HG02763 (cell line): ENCODE measurements at regions not wholly inside any gene's neighbourhood (a gene's known extent, or its start where the extent isn't known, plus 50 kb on each side); places are given as distances from the start of the nearest gene placed in this dataset.

Experiments used
- ATAC-seq: cut with Tn5 transposase; IDR thresholded peaks from one replicate; pipeline ENCODE4 v1.9.1; 2021; ENCODE audit warnings: mild to moderate bottlenecking, moderate library complexity; ENCODE audit not compliant: unreplicated experiment

DNA sequence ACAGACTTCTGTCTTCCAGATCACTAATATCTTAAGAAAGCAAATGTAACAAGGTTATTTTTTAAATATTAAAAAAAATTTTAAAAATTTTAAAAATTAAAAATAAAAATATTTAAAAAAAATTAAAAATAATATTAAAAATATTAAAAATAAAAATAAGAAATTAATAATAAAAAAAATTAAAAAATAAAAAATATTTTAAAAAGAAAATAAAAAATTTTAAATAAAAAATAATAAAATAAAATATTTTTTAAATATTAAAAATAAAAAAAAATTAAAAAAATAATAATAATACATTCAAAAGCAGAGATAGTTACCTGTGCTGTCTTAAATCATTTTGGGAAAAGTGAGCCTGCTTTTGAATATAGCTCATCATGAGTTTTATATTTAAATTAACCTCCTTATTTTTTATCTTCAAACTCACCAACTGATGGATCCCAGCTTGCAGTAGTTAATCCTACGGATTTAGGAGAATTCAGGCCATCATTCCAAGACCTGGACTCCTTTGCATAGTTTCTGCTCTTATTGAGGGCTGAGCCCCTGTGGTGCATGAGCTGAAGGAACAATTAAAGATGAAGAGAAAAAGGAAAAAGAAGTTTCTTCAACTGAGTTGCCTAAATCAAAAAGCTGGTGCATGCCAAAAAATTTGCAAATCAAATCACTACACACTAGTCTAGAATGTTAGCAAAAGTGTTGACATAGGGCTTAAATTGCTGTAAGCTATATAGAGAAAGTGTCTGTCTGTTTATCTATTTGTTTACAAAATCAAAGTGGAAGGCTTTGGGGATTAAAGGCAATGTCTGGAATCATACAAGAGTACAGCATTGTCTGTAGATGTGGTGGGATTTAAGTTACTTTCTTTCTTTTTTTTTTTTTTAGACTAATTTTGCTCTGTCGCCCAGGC, 50.5 kb upstream of the ZNF438 start:
- ATAC-seq = no peak

DNA sequence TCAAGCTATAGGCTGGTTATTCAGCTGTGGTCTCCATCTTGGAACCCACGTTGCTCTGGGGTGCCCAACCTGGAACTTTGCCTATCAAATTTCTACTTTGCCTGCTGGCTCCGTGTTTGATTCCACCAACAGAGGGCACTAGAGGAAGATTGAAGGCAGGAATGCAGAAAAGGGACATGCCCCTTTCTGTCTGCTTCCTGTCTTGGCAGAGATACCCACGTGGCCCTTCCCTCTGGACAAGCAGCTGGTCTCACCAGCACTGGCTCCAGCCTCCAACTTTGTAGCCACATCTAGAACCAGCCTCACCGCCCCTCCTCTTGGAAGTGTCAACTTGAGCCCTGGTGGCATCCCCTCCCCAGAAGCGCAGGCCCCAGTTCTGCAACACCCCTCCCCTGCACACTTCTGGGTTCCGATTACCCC, 52.1 kb upstream of the ZNF438 start:
- no peak for ATAC-seq

DNA sequence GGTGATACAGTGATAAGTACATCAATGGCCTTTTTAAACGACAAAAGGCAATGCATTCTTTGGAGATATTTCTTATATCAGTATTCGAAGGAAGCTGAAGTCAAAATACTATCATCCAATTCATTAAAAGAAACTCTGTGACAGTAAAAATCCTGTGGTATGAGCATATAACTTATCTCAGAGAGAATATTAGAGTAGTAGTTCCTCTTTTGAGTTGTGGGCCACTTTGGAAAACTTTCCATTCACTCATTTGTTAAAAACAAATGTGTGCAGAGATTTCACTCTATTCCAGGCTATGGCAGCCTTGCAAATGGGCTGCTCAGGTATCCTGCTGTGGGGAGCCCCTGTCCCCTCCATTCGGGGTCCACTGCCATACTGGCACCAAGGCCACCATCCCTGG, 55.3 kb upstream of the ZNF438 start:
- no peak for ATAC-seq

DNA sequence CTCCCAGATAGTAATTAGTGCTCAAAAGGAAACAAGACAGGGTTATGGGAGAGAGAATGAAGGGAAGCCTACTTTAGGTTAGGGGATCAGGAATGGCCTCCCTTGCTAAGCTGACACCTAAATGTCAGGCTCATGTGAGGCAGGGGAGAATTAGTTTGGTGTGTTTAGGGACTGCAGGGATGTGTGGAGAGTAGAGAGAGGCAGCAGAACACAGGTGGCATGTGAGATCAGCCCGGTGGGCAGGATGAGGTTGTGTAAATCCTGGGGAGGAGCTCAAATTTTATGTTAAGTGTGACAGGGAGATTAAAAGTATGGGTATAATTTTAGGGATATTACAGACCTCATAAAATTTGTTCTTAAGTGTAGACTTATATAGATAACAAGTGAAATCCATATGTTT, 56.2 kb upstream of the ZNF438 start:
- ATAC-seq = no peak

DNA sequence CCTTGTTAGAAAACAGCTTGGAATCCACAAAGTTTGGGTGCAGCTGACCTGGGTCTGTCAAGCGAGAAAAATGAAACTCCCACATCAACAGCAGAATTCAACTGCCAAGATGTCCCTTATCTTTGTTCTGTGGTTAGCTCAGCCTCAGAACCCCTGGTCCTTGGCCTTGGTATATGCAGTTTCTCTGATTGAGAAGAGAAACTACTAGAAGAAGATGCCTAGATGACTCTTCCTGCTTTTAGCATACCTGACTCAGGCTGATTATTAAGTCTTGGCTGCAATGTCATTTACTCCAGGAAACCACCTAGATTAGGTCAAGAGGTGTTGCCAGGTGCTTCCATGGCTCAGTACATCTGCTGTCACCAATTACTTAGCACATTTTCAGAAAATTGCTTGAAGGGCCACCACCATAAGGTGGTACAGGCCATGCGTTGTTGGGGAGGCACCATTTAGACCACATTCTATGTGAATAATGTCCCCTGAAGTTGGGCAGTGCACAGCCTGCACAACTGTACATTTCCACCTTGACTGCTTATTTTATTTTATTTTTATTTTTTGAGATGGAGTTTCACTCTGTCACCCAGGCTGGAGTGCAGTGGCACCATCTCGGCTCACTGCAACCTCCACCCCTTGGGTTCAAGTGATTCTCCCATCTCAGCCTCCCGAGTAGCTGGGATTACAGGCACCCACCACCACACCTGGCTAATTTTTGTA, 59.4 kb upstream of the ZNF438 start:
- no peak for ATAC-seq

DNA sequence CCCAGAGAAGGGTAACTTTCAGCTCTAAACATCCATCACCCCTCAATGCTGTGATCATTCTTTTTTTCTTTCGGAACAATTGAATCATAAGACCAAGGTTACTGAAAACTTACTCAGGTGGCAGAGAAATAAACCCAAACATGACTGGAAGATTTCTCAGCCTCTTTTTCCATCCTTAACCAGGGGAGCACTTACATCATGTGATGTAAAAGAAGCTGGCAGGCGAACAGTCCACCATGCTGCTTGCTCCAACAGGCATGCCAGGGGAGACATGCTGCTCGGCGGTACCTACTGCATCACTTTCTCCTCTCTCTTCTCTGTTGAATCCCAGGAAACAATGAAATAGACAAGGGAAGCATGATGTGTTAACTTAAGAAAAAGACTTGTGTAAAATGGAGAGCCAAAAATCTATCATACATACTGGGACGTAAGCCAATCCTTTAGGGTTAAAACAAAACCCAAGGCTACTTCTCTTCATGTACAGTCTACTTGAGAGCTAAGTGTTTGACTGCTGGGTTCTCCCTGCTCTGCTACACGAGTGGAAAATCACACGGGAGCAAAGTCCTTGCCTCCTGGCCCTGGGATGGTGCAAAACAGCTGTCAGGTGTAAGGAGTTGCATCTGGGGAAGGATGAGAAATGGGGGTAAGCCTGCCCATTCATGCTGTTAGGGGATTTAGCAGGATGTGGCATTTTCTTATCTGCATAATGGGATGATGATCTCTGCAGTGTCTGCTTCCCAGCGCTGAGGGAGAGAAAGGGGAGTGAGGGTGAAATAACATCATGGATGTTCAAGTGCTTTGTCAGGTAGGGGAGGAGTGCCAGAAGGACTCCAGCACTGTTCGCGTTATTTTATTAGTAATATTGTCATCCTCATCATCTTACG, 64.3 kb upstream of the ZNF438 start:
- ATAC-seq = no peak

DNA sequence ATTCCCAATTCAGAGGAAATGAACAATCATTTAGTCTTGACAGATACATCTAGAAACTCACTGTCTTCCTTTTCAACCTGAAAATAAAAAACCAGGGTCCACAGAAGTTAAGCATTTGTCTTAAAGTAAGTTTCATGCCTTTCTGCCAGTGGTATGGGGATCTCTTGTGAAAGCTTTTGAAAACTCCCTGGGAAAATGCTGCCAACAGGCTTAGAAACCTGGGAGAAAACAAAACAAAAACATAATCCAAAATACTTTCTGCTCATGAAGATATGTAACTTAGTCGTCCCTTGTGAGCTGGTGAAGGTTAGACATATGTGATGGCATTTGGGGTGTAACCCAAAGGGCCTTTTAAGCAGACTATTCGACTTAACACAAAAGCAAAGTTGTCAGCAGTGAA, 66.4 kb upstream of the ZNF438 start:
- ATAC-seq = no peak

DNA sequence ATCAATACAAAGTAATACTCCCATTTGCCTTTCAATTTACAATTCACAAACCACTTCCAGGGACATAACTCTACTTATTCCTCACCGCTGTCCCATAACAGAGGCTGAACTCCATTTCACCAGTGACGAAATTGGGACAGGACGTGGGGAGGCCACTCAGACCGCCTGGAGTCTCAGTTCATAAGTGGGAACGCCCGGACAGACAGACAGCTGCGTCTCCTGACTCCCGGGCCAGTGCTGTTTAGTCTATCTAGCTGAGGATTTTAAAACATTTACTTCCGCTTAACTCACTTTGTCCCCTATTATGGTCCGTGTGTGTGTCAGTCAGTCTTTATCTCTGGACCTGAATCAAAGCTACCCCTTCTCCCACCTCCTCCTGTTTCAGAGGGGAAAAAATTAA, 67.4 kb upstream of the ZNF438 start:
- ATAC-seq = no peak

DNA sequence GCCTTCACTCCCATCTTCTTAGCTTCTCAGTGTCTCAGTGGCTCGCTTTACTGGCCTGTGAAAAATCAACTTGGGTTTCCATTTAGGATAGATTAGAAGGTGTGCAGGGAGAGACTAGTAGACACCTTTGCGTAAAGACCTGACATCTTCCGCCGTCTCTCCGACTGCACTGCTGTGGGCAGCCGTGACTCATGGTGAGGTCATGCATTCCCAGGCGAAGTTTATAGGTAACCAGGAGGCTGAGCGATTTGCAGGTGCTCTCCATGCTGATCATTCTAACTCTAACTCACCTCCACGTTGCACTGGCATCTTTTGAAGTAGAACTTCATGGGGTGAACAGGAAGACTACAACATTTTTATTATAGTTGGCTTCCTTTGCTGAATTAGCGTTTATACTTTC, 68.0 kb upstream of the ZNF438 start:
- no peak for ATAC-seq

DNA sequence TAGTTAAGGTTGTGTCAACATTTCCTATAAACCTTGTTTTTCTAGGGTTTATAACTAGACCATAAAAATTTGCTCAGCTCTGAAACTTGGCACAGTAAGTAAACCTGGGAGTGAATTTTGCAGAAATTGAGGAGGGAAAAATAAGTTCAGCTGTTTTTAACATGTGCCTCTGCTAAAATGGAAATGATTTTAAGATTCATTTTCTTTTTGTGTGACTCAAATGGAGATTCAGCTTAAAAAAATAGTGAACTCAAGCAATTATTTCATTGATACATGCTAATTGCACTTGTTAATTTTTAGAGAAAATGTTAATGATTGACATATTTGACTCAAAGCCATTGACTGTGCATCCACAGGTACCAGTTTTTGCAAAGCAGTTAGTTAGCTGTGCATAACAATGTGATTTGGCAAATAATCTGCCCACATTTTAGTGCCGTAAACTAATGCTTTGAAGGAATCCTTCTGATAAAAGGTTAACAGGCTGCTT, 68.5 kb upstream of the ZNF438 start:
- no peak for ATAC-seq

DNA sequence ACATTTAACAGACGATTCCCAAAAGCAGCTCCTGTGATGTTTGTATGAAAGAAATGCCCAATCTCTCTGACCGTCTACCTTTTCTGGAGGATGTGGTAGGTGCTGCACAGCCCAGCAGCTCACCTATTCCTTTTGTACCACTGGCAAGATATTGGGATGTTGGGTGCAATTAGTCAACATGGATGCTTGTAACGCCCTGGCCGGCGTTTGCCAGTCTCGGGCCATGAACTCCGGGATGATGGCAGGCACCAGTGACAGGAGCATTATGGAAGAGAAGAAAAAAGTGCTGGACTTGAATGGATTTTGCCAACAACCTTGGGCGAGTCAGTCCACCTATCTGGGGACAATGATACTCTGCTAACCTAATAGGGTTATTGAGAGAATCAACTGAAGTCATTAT, 69.0 kb upstream of the ZNF438 start:
- no peak for ATAC-seq

DNA sequence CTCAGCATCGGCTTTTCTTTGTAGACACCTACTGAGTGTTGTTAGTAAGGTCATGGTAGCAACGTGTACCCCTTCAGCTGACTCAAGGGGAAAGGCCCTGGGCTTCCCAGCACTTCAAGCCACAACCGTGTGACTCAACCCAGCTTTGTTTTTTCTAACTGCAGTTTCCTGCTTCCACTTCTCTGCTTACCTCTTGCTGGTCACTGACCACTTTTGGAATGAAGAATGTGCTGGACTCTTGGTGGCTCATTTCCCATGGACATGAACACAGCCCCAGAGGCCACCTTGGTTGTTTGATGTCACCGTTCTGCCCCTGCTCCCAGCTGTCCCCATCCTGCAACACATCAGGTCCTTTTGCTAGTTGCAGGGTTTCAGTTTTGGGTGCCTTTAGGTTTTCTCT, 69.5 kb upstream of the ZNF438 start:
- ATAC-seq = peak; percentile 80

DNA sequence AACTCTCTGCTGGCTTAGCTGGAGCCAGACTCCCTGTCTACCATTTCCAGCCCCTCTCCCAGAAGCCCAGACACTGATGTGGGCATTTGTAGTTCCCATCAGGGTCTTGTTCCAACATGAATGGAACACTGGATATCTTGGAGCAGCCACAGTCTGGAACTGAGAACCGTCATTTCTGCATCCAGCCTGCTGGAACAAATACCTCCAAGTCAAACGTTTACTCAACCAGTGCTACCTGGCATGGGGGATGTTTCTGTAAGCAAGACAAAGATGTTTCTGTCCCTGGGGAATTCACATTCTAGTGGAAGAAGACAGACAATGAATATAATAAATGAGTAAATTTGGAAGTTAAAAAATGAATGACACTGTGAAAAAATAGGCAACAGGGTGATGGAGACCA, 70.8 kb upstream of the ZNF438 start:
- ATAC-seq = no peak

DNA sequence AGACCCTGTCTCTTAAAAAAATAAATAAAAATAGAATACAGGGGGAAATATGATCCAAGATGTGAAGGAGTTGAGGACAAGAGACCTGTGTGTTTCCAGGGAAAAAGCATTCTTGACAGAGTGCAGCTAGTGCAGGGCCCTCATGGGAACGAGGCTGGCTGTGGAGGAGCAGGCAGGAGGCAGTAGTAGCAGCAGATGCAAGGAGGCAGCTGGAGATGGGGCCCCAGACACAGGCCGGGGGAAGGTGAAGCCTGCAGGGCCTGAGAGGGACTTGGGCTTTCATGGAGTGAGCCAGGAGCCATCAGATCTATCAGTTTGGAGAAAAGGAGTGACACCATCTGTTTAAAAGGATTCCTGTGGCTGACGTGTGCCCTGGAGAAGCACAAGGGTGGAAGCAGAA, 71.4 kb upstream of the ZNF438 start:
- no peak for ATAC-seq

DNA sequence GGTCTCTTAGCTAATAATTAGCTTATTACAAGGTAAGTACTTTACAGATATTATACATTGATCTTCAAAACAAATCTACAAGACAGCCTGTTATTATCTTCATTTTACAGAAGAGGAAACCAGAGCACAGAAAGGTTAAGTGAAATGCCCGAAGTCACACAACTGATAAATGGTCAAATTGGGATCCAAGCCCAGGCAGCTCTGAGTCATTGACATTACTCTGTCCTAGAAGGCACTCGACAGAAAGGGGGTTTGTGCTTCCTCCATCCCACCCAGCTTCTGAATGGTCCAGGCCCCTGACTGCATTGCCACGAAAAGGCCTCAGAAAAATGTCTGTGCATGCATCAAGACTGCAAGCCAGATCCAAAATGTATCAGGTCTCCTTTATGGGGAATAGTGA, 81.3 kb upstream of the ZNF438 start:
- no peak for ATAC-seq

DNA sequence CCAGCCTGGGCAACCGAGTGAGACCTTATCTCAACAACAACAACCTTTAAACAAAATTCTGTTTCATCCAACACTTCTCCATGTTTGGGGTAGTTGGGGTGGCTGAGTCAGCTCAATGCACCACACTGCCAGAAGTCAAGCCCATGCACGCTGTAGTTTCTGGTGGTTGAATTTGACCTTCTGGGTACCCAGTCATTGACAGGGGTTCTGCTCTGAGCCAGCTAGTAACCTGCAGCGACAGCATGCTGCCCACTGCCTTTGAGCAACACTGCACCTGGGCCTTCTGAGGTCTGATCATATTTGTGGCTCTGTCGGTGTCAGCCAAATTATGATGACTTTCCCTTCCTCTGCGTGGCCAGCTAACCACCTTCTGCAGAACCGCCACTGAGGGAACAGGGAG, 84.6 kb upstream of the ZNF438 start:
- no peak for ATAC-seq

DNA sequence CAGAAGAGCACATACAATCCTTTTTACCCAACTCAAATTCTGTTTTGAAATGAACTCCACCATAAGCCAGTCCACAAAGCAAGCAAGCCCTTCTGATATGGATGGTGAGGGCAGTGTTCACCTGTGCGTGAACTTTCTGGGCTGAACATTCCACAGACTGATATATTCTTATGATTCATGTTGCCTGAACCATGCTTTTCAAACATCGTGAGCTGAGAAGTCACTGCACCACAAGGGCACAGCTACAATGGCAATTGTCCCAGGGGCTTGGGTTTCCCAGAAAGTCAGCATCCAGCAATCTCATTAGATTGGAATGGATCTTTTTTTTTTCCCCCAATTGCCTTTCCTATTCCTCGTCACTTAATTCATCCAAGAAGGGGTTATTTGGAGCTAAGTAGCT, 86.9 kb upstream of the ZNF438 start:
- ATAC-seq = no peak

DNA sequence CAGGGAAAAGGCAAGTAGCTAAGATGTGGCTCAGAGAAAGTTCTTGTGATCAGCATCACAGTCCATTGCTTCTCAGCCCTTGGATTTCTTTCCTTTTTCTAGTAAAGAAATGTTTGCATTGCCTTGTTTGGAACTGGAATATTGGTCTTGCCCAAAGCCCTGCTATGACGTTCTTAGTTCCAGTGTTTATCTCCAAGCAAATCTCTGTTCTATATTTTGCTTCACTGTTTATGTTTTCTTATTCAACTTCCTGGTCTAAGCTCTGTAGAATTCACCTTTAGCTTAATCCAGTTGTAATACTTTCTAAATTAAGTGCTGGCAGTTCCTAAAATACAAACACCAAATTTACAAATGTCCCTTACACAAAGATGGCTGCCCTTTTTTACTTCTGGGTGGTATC, 88.7 kb upstream of the ZNF438 start:
- no peak for ATAC-seq

DNA sequence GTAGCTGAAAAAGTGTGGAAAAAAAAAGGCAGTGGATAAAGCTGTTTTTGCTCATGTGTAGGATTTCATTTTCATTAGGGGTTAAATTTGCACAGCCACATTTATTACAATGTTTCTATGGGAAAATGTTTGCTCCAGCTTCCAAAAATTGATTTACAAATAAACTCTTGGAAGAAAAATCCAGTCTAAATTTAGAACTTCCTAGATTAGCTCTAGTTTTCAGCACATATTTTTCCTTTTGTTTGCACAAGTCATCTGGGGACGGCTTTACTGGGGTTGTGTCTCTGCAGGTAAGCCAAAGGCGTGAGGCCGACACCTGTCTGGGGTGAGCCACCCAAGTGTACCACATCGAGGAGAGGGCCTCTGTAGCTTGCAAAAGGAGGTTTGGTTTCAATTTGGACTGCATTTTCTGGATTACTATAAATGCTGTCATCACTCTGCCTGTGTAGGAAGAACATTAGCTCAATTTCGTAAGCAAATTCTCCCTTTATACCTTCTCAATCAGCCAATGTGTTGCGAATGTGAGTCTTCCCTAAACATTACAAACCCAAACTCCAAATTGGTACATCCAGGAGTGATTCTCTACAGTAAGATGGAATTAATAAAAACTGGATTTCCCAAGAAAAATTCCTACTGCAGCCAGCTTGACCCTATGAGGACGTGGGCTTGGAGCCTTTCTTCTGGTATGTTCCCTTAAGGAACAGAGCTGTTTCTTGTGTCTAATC, 89.5 kb upstream of the ZNF438 start:
- no peak for ATAC-seq

DNA sequence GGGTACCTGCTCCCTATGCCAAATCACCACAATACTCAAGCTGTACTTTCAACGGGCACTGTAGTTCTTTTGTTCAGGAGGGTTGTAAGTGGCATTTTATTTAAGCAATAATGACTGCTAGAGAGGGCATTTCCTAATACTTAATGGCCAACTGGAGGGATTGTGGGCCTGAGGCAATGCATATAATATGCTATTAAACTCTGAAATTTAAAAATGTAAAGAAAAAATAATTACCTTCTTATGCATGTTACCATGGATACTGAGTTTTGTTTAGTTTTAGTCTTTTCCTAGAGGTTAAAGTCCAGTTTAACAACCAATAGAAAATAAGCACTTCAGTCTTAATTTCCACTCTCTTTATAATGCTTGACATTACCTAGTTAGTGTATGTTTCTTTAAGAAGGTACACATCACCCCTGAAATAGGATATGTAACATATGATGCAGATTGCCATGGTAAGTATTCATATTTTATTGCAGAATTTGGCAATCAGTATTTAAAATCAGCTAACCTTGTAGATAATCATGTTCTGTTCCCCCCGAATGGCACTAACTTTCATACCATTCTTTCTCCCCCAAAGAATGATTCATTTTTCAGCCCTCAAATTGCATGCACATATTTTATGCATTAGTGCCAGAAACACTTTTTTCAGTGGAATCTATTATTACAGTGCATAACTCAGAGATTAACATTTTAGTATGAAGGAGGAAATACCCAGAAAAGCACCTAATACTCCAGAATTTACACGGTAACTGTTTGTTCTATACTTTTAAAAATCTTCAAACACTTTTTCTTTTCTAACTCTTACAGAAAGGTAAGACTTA, 90.3 kb upstream of the ZNF438 start:
- ATAC-seq = no peak
